RWPE2 (cell line): ENCODE measurements at regions not wholly inside any gene's neighbourhood (a gene's known extent, or its start where the extent isn't known, plus 50 kb on each side); places are given as distances from the start of the nearest gene placed in this dataset.
A peak's percentile ranks its signal among the peaks of the same experiment; 100 is the strongest.

Experiments
- ATAC-seq: fragments of 200-7000 bp; cut with Tn5 transposase; 3 replicates; pipeline ENCODE4 v1.9.1; 2021; ENCODE audit warnings: low read depth
- DNase-seq: peaks from one replicate; pipeline ENCODE4 v3.0.0-alpha.2; 2020; ENCODE audit warnings: low spot score
- H3K27ac ChIP-seq: fragments of 450-650 bp; 2 replicates; pipeline ENCODE4 v1.5.1; 2017; ENCODE audit warnings: mild to moderate bottlenecking; ENCODE audit not compliant: poor library complexity, severe bottlenecking
- H3K27me3 ChIP-seq: fragments of 250-450 bp; sonication (Bioruptor Pico); 2 replicates; pipeline ENCODE4 v1.5.1; 2021; ENCODE audit warnings: mild to moderate bottlenecking, moderate library complexity; ENCODE audit not compliant: insufficient read depth, poor library complexity, severe bottlenecking
- H3K36me3 ChIP-seq: fragments of 250-450 bp; sonication (Bioruptor Pico); 2 replicates; pipeline ENCODE4 v1.5.1; 2020; ENCODE audit warnings: low read depth, mild to moderate bottlenecking, moderate library complexity
- H3K4me1 ChIP-seq: fragments of 250-450 bp; sonication (Bioruptor Pico); 2 replicates; pipeline ENCODE4 v1.5.1; 2021; ENCODE audit warnings: mild to moderate bottlenecking, moderate library complexity; ENCODE audit not compliant: insufficient read depth, poor library complexity, severe bottlenecking
- H3K4me3 ChIP-seq: fragments of 250-450 bp; sonication (Bioruptor Pico); 2 replicates; pipeline ENCODE4 v1.5.1; 2021; ENCODE audit warnings: mild to moderate bottlenecking, moderate library complexity; ENCODE audit not compliant: severe bottlenecking
- H3K9me3 ChIP-seq: fragments of 250-450 bp; sonication (Bioruptor Pico); 2 replicates; pipeline ENCODE4 v1.5.1; 2021; ENCODE audit warnings: mild to moderate bottlenecking, moderate library complexity; ENCODE audit not compliant: severe bottlenecking
- TF ChIP-seq, protein P1 (sequence below): fragments of 450-650 bp; IDR thresholded peaks from one replicate; pipeline ENCODE4 v1.5.1; 2017; ENCODE audit warnings: mild to moderate bottlenecking, moderate library complexity; ENCODE audit not compliant: poor library complexity, severe bottlenecking

- DNase-seq (no peak), ATAC-seq (no peak)
- H3K27ac ChIP-seq = no peak overlapping the region
- no peak overlapping the region for H3K4me3 ChIP-seq
- TF ChIP-seq, protein P1, sequence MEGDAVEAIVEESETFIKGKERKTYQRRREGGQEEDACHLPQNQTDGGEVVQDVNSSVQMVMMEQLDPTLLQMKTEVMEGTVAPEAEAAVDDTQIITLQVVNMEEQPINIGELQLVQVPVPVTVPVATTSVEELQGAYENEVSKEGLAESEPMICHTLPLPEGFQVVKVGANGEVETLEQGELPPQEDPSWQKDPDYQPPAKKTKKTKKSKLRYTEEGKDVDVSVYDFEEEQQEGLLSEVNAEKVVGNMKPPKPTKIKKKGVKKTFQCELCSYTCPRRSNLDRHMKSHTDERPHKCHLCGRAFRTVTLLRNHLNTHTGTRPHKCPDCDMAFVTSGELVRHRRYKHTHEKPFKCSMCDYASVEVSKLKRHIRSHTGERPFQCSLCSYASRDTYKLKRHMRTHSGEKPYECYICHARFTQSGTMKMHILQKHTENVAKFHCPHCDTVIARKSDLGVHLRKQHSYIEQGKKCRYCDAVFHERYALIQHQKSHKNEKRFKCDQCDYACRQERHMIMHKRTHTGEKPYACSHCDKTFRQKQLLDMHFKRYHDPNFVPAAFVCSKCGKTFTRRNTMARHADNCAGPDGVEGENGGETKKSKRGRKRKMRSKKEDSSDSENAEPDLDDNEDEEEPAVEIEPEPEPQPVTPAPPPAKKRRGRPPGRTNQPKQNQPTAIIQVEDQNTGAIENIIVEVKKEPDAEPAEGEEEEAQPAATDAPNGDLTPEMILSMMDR = no peak
- no peaks in the 10 kb centered on the region for H3K27me3 ChIP-seq
- H3K36me3 ChIP-seq = no peaks in the 10 kb centered on the region
- no peaks in the 10 kb centered on the region for H3K4me1 ChIP-seq
- no peaks in the 10 kb centered on the region for H3K9me3 ChIP-seq
These were observed 532.6 kb downstream of the CSNK1G3 start for GRCh38 chr5:124044613-124045012.

DNA sequence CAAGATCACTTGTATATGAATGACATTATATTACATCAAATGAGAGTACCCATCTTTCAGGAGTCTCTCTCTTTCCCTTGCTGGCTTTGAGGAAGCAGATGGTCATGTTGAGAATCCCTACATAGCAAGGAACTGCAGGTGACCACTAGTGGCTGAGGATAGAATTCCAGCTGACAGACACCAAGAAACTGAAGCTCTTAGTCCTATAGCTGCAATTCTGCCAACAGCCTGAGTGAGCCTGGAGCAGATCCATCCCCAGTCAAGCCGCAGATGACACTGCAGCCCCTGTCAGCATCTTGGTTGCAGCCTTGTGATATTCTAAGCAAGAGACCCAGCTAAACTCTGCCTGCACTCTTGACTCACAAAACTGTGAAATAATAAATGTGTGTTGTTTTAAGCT, 531.5 kb downstream of the CSNK1G3 start:
- DNase-seq = no peak

DNA sequence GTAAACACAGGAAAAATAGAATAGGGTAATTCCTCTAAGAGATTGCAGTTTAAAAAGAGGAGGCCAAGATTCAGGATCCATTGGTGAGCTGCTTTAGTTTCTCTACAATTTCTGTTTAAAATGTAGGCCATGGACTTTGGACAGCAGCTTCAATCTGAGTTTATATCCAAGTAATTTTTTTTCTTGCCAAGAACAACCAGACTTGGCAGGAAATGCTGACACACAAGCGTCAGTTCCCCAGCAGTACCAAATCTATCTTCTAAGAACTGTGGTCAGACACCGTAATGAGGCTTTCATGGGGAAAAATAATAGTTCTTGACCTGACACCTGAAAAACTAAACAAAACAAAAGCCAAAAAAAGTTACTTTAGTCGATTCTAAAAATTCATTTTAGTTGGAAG, 528.8 kb downstream of the CSNK1G3 start:
- Histone ChIP-seq H3K4me1 (no peaks in the 10 kb centered on the region), H3K4me3 (no peak overlapping the region), H3K27ac (no peak overlapping the region), H3K36me3 (no peaks in the 10 kb centered on the region), H3K9me3 (no peaks in the 10 kb centered on the region), H3K27me3 (no peaks in the 10 kb centered on the region)
- no peak for ATAC-seq
- TF ChIP-seq, protein P1 = no peak
- DNase-seq = no peak

More for the DNA sequence above, 531.5 kb downstream of the CSNK1G3 start:
- Histone ChIP-seq H3K9me3 (no peaks in the 10 kb centered on the region), H3K27me3 (no peaks in the 10 kb centered on the region), H3K4me3 (no peak overlapping the region), H3K27ac (no peak overlapping the region), H3K4me1 (no peaks in the 10 kb centered on the region), H3K36me3 (no peaks in the 10 kb centered on the region)
- TF ChIP-seq, protein P1 = peak; percentile 20
- ATAC-seq = no peak

DNA sequence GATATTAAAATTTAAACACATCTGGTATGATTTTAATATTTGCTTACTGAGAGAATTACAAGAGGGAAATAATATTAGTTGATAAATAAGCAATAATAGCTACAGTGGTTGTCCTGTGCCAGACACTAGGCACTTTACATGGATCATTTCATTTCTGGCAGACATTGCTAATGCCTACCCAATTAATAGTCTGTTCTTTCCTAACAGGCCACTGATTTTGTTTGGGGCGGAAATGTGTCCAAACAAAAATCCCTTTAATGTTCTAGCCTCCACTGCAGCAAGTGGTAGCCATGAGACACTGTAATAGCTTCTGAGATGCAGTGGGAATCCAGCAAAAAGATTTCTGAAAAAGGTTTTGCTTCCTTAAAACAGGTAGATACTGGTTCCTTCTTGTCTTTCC, 527.4 kb downstream of the CSNK1G3 start:
- Histone ChIP-seq H3K9me3 (no peaks in the 10 kb centered on the region), H3K4me3 (no peak overlapping the region), H3K27me3 (no peaks in the 10 kb centered on the region), H3K36me3 (no peaks in the 10 kb centered on the region), H3K4me1 (no peaks in the 10 kb centered on the region), H3K27ac (no peak overlapping the region)
- TF ChIP-seq, protein P1 = no peak
- DNase-seq (no peak), ATAC-seq (no peak)

GRCh38 chr5:124036786-124037185, 524.8 kb downstream of the CSNK1G3 start:
- TF ChIP-seq, protein P1 = no peak
- Histone ChIP-seq H3K27ac (no peak overlapping the region), H3K4me1 (no peaks in the 10 kb centered on the region), H3K9me3 (no peaks in the 10 kb centered on the region), H3K36me3 (no peaks in the 10 kb centered on the region), H3K27me3 (no peaks in the 10 kb centered on the region), H3K4me3 (no peak overlapping the region)
- DNase-seq (no peak), ATAC-seq (no peak)
